ENCODE measurements at regions not wholly inside any gene's neighbourhood (a gene's known extent, or its start where the extent isn't known, plus 50 kb on each side); places are given as distances from the start of the nearest gene placed in this dataset.
"Not testable (repeated sequence)": the region's sequence is repeated elsewhere in the genome, so short reads cannot be mapped to it uniquely, and the experiment has no call there.

DNA sequence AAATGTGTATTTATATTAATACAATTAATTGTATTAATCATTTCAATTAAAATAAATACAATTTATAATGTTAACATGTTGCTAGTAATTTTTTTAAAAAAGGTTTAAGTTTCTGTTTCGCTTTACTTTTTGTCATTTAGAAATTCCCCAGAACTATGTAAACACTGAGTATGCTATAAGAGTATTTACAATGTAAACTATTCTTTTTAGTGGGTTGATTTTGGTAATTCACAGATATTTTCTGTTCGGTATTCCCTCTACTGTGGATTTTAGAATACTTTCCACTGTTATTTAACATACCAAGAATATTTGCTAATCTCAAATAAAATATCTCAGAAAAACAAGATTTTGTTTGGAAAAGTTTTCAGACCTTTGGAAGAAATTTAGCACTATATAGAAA, 1564.4 kb downstream of the EFNA5 start:
- no peak for DNase-seq (ENCODE audit: low spot score)

DNA sequence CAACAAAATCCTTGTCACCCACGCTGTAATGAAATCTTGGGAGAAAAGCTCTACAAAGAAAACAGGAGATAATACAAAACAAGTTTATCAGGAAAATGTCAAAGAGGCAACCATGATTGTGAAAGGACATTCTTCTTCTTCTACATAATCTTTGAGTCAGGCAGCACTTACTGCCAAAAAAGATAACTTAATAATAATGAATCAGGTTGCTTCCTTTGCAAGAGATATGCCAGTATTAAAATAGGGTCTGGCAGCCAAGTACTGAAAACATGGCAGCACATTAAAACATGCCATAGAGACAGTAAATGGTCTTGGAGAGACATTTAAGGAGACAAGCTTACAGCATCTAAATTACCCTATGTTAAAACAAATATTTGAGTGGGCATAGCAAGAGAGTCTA, 1573.4 kb downstream of the EFNA5 start:
- no peak for DNase-seq (ENCODE audit: low spot score)

DNA sequence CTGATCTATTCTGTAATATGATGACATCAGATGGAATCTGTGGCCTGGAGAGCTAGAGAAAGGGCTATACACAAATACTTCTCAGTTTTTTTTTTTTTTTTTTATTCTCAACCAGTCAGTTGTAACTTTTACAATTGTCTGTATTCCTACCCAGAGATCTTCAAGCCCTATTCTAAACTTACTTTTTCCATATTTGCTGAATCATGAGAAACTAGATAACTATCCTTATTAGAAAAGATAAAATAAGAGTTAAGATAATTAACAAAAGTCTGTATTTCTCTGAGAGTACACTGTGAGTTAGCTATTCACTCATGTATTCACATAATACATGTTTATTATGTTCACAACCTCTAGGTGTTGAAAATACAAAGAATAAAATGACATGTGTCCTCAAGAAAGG, 1575.9 kb downstream of the EFNA5 start:
- DNase-seq (ENCODE audit: low spot score), result no peak

DNA sequence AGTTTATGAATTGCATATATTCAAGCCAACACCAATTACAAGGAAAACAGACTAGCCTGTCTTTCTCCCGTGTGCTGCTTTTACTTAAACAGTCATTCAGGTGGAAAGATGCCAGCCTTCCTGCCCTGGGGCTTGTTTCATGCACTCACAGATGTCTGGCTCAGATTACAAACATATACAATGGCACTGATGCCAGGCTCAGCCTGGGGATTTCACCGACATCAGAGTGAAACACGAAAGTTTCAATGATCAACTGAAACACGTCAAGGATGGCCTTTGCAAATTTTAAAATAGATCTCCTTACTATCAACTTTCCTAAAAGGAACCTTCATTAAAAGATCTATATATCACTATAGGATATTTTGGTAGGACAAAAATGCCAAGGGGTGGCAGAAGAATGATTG, 1576.5 kb downstream of the EFNA5 start:
- no peak for DNase-seq (ENCODE audit: low spot score)

DNA sequence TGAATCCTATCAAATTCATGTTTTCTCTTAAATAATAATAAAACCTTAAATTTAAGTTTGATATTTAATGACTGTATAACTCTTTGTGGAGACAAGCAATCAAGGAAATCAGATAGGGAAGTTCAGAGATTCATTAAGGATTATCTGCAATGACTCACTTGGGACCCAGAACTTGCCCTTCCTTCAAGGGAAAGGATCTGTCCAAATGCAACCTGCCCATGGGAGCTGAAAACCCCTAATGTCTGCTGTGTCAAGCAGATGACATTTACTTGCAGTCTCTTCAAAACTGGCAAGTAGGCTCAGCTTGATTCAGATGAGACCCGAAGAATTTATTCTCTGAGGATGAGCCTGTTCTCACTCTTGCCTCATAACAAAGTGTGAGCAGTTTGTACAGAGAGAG, 1577.6 kb downstream of the EFNA5 start:
- no peak for DNase-seq (ENCODE audit: low spot score)

DNA sequence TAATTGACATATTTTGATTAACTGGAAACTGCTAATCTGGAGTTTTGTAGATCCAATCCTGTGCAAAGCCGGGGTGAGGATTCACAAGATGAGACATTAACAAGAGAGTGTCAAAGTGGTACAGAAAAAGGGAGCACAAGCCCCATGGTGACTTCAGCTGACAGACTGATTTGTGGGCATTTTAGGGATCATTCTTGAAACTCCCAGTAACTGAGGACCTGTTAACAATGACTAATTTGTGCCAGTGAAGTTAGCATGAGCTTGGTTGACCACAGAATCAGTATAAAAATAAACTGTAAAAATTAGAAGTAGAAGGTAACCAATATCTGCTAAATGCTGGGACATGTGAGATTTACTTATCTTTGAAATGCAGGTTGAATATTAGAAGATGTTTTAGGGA, 1578.3 kb downstream of the EFNA5 start:
- no peak for DNase-seq (ENCODE audit: low spot score)

DNA sequence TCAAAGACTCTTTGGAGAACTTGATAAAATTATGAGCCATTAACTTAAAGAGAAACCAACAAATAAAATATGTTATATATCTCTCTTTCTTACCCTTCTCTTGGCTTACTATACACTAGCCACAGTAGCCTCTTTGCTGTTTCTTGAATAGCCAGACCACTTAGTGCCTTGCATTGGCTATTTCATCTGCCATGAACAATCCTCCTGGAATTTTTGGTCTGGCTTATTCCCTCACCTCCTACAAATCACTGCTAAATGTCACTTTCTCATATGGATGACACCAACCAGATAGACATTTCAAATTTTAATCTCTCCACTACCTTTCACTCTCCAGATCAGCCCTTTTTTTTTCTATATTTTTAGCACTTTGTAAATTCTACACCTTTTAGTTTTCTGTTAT, 1581.7 kb downstream of the EFNA5 start:
- no peak for DNase-seq (ENCODE audit: low spot score)

DNA sequence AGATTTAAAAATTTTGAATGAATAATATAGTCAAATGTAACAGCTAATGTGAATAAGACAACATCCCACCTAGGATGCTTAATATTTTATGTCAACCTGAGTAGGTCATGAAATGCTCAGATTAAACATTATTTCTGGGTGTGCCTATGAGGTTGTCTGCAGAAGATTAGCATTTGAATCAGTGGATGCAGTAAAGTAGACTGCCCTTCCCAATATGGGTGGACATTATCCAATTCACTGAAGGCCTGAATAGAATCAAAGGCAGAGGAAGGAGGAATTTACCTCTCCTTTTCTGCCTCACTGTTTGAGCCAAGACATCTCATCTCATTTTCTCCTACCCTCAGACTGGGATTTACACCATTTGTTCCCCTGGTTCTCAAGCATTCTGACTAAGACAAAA, 1582.3 kb downstream of the EFNA5 start:
- no peak for DNase-seq (ENCODE audit: low spot score)

DNA sequence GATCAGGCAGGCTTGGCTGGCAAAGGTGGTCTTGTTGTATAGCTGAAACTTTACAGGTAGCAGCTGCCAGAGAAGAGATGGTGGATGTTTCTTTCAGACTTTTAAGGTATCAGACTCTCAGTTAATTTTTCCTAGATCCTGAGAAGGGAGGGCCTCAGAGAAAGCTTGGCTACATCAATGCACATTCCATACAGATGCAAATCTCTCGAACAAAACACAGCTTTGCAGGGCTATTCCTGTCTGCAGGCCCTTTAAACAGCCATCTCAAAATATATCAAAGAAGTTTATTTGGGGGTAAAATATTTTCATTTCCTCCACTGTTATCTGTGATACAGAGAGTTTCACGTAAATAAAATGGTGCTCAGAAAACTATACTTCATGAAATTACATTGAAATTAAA, 1584.4 kb downstream of the EFNA5 start:
- no peak for DNase-seq (ENCODE audit: low spot score)

DNA sequence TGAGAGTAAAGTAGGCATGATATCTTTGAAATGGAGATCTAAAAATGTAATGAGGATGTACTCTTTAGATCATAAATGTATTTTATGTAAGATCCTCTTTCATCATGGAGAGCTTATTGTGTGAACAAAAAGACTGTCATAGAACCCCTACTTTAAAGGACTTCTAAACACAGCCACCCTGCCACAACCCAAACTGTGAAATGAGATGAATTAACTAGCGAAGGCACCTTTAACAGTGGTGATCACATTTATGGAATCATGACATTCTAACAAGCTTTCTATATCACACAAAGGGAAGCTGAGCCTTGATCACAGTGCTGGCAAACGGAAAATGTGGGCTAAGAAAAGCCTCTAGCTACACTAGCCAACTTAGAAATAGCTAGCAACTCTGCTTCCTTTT, 1585.2 kb downstream of the EFNA5 start:
- no peak for DNase-seq (ENCODE audit: low spot score)

DNA sequence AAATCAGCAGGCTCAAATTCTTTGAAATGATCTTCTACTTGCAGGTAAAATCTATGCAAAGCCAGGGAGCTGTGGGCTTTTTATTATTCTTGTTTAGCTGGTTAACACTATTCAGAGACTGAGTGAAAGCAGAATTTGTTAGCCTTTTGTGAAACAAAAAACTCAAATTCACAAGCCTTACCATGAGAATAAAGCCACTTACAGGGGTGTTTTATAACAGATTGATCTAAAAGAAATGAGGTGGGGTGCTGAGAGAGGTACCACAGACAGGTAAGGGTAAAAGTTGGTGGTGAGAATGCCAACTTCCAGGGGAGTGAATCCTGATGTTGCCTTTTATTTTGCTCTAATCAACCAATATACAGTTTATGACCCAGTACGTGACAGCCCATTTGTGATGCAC, 1585.6 kb downstream of the EFNA5 start:
- no peak for DNase-seq (ENCODE audit: low spot score)

DNA sequence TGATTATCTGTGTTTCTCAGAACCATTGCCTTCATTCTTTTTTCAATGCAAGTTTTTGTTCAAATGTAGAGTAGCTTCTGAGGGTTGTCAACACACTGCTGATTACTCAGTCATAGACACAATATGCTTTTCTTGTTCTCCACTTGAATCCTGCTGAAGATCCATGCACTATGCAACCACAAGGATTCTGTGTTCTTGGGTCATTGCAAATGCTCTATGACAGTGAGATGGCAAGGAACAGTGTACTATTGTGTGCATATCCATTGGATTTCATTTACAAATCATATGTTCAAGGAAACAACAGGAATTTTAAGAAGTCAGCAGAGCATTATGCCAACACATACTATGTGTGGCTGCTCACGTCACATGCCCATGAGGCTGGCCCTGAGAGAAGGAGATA, 1590.2 kb downstream of the EFNA5 start:
- DNase-seq (ENCODE audit: low spot score), result no peak

DNA sequence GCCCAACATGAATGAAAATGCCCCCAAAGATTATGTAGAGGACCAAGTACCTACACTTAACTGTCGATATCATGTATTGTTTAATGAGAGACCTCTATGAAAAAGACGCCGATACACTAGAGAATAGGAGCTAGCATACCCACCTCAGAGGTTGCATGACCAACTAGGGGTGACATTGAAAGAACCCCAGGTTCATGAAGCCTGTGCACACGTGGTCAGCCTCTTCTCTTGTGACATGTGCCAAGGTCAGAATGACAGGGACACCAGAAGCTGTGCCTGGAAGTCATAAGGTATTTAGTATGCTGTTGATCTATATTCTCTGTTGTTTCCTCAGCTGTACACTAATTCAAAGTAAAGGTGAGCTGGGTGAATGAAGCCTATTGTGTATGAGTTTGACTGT, 1594.1 kb downstream of the EFNA5 start:
- DNase-seq (ENCODE audit: low spot score), result no peak

DNA sequence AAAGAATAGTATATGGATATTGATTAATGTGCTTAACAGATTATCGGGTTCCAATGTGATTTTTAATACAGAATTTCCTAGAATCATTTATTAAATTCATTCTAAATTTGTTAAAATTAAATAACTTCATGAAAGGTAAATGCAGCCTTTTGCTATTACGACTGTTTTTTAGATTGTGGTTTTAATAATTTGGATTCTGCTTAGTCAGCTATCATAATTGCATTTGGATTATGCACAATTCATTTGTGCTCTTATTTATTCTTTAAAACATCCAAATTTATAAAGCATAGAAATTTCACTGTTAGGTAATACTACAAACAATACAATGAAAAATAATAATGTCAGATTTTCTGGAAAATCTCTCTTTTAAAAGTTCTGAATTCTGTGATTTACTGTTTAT, 1598.5 kb downstream of the EFNA5 start:
- no peak for DNase-seq (ENCODE audit: low spot score)

DNA sequence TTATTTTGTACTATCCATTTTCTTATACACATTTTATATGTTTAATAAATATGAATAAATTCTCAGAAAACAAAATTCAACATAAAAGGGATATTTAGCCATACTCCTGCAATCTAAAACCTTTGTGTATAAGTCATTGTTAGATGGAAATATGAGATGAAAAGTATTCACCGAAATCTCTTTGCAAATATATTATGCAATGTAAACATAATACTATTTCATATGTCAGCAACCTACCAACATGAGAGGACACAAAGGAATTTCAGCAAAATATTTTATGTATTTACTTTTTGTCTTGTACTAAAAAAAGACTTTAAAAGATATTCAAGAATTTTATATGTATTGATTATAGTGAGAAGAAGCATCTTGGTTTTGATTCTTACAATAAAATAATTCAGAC, 1623.4 kb downstream of the EFNA5 start:
- DNase-seq (ENCODE audit: low spot score), result no peak

DNA sequence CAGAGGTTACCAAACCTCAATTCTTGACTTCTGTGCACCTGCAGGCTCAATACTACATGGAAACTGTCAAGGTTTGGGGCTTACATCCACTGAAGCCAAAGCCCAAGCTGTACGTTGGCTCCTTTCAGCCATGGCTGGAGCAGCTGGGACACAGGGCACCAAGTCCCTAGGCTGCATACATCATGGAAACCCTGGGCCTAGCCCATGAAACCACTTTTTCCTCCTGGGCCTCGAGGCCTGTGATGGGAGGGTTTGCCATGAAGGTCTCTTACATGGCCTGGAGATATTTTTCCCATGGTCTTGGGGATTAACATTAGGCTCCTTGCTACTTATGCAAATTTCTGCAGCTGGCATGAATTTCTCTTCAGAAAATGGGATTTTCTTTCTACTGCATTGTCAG, 1638.7 kb downstream of the EFNA5 start:
- DNase-seq (ENCODE audit: low spot score), result not testable (repeated sequence)

DNA sequence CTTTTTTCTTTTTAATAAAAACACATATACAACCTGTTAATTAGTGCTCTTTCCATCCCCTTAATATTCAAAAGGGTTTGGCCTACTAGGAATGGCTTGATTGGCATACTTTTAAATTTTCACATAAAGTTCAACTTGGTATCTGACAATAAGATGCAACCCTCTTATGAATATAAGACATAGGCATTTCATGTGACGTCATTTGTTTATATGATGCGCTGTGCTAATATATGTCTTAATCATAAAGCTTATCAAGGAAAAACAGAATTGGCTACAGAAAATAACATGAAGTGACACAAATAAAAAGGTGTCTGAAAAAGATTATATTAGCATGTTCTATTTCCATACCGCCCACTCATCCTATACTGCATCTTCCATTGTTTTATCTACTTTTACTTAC, 1642.4 kb downstream of the EFNA5 start:
- no peak for DNase-seq (ENCODE audit: low spot score)

DNA sequence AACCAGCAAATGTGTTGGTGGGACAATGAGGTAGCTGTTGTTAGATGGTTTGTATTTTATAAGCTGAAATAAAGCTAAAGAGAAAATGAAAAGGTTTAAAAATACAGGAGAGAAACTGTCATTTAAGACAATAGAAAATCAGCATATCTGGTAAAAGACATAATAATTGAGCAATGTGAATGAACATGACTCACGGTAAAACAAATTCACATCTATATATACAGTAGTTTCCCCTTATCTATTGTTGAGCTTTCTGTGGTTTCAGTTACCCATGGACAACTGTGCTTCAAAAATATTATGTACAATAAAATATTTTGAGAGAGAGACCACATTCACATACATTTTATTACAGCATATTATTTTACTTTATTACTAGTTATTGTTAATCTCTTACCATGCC, 1649.8 kb downstream of the EFNA5 start:
- no peak for DNase-seq (ENCODE audit: low spot score)

DNA sequence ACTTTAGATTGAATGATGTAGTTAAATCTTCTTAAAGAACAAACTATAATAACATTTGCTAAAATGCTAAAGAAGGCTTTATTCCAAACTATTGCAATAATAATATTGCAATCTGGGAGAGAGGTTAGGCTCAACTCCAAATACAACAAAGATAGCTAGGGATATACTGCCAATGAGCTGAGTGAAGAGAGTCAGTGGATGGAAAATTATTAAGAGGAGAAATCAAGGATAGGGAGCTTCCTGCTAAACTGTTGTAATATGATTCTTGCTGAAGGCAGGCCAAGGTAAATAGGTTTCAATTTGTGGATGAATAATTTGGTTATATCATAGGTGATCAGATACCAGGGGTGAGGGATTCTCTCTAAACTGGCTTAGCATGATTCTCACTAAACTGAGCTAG, 1651.5 kb downstream of the EFNA5 start:
- no peak for DNase-seq (ENCODE audit: low spot score)

DNA sequence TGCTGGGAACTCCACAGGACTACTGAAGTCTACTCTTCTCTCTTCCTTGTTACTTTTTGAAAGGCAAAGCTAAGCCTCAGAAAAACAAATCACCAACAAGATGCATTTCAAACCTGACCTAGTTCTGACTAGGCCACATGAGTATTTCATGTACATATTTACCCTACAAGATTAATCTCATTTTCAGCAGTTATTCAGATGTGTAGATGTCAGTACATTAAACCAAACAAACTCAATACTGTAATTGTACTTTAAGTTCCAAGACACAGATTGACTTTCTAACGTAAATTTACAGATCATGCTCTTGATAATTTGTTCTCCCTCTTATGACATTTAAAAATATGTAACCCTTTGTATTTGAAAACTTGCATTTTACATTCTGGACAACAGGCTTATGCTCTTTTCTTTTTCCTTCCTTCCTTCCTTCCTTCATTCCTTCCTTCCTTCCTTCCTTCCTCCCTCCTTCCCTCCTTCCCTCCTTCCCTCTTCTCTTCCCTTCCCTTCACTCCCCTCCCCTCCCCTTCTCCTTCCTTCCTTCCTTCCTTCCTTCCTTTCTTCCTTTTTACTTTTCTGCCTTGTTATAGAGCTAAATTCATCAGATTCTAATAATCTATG, 1653.4 kb downstream of the EFNA5 start:
- DNase-seq (ENCODE audit: low spot score), result no peak

DNA sequence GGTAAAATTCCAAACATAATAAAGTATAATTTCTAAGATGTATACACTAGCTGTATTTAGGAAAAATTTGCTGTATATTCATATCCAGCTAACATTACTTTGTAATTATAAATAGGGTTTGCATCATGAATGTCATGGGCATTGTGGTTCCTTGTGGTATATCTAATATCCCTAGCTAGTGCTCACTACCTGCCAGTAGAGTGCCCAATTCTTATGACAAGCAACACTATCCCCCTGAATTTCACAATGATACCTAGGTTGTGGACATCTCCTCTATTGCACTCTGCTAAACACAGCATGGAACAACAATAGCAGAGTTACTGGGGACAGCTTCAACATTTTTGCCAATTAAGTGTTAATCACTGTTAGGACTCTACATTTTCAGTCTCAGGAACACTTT, 1656.5 kb downstream of the EFNA5 start:
- no peak for DNase-seq (ENCODE audit: low spot score)

DNA sequence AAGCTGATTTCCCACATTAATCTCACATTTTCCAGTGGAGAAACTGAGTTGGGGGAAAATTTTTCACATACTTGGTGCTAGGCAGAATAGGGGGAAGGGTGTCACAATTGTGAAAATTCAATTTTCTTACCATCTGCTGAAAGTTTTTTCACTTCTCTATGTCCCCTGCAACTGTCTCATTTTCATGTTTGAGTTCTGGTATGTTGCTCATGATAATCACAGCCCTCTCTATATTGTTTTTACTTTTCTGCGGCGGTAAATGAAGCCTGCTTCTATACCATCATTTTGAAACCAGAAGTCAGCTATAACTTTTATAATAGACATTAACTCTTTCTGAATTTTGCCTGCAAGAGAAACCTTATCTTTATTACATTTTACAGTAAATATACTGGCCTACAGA, 1664.5 kb downstream of the EFNA5 start:
- DNase-seq (ENCODE audit: low spot score), result no peak

DNA sequence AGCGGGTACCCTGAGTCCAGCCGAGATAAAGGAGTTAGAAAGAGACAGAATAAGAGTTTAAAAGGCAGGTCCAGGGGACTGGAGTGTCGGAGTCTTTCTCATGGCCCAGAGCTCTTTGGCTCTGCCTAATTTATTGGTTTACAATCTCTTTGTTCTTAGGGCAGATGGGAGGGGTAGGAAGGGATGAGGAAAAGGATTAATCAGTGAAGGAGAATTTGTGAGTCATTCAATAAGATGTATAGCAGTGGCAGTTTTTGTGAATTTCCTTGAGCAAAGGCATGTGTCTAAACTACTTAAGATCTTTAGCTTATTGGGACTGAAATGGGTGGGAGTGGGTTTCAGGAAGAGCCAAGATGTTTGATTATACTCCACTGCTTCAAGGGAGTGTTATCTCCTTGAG, 1671.7 kb downstream of the EFNA5 start:
- DNase-seq (ENCODE audit: low spot score), result not testable (repeated sequence)

DNA sequence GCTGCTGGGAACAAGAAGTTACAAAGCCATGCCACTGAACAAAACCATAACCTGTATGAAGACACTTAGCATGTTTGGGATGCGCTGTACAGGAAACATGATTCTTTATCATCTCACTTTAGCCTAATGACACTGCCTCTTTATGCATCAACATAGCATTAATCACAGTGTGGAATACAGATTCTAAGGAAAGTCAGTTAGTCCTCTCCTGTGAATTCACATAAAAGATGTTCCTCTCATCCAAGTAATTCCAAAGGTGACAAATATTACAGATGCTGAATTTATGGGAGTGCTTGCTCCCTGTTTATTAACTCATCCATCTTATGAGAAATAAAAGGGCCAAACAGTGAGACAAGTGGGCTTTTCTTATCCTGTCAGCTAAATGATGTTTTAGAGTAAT, 1677.7 kb downstream of the EFNA5 start:
- no peak for DNase-seq (ENCODE audit: low spot score)

DNA sequence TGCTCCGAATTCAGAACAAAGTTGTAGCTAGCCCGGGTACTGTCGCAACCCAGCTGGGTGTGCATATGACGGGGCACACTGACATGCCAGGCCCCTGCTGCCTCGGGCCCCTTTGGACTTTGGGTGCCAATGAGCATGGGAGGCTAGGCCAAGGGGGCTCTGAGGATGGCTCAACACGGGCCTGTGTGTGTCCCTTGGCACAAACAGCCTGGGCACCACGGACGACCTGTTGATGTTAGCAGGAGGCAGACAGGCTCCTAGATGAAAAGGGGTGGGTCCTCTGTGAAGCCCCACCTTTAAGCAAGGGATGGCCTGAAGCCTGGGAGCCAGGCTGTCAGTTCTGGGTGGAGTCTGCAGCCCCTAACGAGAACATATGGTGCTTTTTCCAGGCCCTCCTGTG, 1688.2 kb downstream of the EFNA5 start:
- no peak for DNase-seq (ENCODE audit: low spot score)
